ENCODE measurements at regions not wholly inside any gene's neighbourhood (a gene's known extent, or its start where the extent isn't known, plus 50 kb on each side); places are given as distances from the start of the nearest gene placed in this dataset.

DNA sequence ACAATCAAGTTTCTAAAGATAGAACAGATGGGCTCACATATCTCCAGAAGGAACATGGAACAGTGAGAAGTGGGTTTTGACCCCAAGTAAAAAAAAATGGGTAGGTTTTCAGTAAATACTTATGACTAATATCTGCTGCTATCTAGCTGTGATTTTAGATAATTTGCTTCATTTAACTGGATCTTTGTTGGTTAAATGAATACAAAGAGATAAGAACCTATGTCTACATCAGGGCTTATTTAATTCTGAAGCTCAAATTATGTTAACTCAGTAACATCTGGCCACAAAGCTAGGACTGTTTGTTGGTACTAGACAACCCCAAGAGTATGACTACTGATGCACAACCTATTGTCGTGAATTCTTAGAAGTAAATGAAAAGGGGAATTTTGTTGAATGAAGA, 144.4 kb upstream of the SESN3 start:
- no peak for DNase-seq

DNA sequence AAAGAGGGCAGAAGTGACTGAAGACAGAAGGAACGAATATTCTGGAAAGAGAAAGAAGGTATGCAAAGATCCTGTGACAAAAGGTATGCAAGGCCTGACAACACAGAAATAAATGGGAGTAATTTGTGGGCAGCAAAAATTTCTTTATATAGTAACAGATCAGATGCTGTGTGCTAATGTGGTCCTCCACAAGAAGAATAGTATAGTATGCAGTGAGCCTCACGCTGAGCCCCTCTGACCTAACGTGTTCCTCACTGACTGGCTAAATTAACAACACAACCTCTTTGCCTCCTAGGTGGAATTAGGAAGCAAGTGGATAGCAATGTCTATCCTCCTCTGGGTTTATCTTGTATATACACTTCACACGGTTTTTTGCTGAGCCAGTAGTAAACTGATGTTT, 143.1 kb upstream of the SESN3 start:
- DNase-seq, result no peak

DNA sequence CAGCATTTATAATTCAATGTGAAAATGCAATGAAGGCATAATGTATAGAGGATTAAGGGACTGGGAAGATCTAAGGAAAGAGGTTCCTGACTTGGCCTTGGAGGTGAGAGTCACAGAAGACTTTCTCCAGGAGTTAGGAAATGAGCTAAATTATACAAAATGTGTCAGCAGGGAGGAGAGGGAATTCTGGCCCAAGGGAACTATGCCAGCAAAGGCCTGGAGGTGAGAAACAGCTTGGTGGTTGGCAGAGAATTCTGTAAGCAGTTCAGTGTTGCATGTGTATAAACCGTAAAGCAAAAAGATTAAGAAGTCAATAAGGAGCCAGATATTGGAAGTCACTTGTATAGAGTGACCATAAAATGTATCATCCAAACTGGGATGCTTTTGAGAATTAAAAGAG, 142.2 kb upstream of the SESN3 start:
- no peak for DNase-seq

DNA sequence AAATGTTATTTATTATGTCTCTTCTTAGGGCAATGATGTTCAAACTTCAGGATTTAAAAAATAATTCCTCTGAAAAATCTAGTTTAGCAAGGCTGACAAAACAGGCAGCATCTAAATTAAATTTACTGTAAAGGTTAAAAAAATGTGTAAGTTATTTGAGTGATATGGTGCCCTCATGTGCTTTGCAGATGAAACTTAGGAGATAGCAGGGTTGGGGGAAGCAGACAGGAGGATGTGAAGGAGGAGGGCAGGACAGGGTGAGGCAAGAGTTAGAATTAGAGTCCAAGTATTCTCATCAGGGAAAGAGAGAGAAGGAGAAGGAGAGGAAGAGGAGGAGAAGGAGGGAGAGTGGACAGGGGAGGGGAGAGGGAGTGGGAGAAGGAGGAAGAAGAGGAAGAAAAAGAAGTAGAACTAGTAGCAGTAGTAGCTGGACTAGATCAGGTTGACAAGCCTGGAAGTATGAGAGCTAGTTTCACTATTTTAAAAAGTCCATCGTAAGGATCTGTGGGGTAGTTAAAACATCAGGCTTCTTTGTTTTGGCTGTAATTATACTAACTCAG, 141.2 kb upstream of the SESN3 start:
- DNase-seq, result no peak

DNA sequence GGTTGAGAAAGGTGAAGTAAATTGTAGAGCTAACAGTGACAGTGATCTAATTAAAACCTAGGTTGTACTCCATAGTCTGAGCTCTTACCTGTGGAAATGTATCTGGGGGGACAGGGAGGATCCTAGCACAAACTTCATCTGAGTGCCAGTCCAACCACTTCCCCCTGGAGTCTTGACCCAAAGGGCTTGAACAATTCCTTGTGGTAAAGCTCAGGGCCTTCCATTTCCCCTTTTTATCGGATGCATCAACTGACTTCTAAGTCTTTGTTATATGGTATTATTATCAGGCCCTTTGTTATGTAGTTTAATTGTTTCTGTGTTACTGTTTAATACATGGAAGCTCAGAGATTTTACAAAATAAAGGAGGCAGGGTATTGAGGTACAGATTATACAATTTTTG, 140.2 kb upstream of the SESN3 start:
- DNase-seq, result no peak

DNA sequence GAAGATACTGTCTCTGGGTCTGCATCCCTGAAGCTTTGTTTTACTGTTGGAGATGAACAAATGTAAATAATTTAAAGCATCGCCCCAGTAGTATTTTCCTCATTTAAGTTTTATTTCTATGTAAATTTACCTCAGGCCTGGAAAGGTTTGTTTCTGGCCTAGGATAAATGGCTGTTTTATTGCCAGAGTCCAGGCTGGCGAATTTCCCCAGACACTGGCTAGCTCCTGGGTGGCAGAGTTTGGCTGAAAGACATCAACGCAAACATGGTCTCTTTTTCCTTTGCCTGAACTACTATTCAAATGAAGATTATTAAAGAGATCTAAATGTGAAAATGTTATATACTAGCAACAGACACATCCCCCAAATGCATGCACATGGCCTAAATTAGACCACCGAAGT, 136.7 kb upstream of the SESN3 start:
- DNase-seq, result no peak

DNA sequence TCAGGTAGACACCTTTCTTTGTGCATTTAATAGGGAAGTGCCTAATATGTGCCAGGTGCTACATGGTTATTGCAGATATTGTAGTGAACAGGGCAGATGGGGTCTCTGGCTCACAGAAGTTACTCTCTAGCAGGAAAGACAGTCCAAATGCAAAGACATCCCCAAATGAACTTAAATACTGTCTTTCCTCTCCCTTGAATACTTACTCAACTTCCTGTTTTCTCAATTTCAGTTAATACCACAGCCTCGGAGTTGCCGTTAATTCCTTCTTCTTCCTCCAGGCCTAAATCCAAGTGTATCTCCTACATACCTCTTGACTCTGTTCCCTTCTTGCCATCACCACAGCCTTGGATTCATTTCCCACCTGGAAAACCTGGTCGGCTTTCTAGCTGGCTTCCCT, 134.3 kb upstream of the SESN3 start:
- DNase-seq, result no peak

DNA sequence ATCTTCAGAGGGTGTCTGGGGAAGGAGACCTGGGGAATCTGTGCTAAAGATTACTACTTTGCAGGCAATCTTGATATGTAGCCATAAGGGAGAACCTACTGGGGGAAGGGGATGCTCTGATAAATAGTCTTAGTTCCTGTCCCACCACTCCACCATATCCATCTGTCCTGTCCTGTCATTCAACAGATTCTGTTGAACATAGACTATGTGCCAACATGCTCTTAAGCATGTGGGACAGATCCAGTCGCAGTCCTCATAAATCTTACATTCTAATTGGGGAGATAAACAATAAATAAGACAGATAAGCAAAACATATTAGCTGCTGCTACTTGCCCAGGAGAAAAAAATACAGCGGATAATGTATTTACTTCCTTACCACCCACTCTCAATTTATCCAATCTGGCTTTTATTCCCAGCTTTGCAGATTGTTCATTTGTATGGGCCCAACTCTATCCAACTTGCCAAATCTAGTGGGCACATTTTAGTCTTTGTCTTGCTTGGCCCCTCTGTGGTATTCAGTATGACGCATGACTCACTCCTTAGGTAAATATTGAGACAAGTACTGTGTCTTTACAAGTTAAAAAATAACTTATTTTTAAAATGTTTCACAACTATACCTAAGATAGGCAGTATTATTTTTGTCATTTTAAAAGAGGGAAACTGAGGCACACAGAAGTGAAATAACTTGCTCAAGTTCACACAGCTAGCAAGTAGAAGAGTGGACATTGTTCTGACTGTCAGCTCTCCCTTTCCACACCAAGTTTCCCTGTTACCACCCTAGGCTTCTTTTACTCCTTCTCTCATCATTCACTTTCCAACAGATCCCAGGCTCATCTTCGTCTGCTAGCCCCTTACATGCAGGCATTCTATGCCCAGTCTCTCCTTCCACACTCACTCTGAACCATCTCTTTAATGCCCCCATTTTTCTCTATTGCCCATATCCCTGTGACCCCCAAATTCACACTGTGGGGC, 133.6 kb upstream of the SESN3 start:
- DNase-seq, result no peak

DNA sequence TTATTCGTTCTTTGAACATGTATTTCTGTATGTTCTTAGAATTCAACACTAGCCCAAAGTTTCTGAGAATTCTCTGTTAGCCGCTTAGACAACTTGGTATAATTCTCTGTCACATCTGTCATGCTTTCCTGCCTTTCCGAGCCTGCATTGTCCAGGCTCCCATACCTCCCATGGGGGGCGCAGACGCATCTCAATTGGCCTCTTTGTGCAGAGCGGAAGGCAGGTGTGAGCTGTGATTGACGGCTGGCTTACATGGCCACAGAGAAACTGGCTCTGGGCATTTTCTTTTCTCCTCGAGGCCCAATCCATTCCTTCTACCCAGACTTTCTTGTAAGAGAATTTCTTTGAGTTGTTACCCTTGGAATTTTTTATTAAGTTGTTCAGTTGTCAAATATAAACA, 132.7 kb upstream of the SESN3 start:
- no peak for DNase-seq

DNA sequence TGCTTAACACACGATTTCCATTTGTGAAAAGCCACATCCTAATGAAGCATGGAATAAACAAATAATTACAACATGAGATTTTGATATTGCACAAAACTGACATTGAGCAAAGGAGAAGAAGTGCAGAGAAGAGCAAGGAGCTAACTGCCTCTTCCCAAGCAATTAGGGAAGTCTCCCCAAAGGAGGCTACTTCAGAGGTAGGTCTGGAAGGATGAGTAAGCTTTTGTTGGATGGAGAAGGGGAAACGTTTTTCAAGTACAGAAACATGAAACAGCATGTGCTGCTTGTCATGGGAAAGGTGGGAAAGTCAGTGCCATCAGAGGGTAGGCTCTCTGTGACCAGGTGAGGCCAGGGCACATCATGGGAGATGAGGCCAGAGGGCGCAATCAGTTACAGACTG, 132.2 kb upstream of the SESN3 start:
- no peak for DNase-seq

DNA sequence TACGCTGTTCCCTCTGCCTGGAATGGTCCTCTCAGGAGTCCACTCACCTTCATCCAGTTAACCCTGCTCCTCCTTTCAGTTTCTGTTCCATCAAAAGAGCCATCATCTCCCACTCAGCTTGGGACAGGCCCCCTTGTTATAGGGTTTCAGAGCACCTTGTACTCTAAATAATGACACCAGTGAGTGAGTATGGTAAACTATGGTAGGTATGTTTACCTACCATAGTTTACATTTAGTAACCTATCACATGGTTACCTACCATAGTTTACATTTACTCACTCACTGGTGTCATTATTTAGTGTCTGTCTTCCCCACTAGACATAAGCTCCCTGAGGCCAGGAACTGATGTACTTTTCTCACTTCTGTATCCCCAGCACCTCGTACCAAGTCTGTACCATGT, 130.2 kb upstream of the SESN3 start:
- DNase-seq, result no peak

DNA sequence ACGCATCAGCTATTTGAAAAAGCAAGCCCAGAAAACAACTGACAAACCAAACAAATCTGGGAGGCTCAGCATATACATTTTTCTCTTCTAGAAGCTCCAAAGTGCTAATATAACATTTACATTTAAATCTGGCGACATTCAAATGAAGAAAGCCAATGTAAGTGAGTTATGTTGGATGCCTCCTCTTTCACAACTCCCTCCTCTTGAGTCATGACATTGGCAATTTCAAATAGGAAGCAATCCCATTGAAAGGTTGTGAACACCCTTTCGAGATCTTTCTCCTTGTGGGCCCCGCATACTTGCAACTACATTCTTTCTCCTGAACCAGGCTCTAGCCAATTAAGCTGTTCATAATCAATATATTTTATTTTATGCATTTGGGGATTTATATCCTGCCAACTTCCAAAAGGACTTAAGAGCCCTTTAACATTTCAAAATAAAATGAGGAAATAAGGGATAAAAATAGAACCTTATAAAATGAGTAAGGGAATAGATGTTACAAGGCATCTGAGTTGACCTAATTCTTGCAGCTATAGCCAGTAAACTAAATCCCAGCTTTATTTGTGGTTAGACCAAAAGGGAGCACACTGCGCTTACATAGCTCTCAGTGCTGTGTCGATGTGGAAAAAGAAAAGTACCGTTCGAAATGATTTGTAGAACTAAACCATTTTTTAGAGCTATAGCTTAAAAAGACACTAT, 129.5 kb upstream of the SESN3 start:
- DNase-seq, result no peak

DNA sequence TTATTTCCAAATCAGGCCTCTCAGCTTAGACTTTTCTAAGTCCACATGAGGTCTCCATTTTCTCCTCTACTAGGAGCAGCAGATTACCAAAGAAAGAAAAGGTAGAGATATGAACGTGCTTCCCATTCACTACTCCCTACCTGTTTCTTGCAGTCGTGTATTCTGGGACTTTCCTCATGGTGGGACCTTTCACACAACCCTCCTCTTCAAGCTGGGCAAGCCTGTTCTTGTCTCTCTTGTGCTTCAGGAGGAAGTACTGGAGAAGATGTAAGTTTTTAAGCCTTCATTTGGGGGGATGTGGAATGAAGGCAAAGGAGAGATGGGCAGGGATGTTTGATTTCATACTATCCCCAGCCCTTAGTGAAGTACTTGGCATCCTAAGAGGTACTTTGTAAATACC, 128.8 kb upstream of the SESN3 start:
- no peak for DNase-seq

DNA sequence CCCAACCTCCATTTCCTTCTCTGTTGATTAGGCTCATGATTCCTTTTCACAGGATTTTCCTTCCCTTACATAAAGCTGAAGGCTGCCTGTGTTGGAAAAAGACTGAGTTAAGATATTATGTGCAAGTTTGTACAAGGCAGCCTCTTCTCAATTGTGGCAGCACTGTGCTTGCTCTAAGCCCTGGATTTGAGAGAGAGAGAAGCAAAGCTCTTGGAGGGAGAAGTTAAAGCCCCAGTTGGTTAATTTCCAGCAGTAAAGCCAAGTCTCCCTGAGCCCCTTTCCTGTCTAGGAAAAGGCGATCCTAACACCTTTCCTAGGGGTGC, 128.3 kb upstream of the SESN3 start:
- DNase-seq, result no peak

DNA sequence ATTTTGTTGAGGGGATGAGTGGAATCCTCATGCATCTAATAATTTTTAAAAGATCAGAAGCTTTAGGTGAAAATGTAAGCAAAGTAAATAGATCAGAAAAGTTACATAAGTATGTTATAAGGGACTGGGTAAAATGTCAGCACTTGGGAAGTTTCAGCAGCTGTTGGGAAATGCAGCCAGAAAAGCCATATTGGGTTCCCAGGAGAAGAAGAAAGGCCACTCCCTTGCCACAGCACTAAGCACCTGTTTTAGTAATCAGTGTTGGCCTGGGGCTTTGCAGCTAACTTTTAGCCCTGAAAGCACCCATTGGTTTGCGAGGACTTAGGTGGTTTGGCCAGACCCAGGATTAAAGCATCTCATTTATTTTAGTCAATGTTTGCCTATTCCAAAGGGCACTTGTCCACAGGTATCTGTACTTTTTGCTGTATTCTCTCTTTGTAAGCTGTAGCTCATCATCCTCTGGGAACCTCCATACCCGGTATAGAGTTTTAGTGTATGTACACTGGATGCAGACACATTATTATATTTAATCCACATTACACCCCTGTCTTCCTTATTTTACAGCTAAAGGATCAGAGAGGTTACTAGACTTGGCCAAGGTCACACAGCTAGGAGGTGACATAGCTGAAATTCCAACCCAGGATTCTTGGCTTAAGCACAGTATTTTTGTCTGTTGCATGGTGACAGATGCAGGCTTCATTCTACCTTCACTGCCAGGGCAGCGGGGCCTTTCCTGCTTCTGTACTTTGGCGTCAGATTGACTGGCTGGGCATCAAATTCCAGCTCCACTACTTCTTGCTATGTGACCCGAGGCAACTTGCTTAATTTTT, 127.7 kb upstream of the SESN3 start:
- no peak for DNase-seq

DNA sequence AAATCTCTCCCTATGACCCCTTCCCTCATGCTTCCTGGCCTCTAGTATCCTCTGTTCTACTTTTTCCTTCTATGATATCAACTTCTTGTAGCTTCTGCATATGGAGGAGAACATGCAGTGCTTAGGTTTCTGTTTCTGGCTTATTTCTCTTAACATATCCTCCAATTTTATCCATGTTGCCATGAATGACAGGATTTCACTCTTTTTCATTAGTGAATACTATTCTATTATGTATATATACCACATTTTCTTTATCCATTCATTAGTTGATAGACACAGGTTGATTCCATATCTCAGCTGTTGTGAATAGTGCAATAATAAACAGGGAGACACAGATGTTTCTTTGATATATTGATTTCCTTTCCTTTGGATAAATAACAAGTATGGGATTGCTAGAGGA, 123.3 kb upstream of the SESN3 start:
- DNase-seq, result no peak

DNA sequence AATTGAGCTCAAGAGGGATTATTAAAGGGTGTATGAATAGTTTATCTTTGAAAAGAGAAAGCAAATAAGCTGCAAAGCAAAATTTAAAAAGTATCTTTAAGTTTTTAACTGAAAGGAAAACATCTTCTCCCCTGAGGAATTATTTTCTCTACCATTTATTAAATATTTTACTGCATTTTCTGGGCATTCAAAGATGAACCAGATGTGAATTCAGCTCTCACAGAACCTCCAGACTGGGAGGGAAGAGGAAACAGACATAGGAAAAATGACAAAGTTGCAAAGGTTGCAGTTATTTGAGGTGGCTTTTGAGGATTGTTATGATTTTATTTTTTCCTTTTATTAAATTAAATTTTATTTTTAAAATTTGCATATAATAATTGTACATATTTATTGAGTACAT, 122.7 kb upstream of the SESN3 start:
- DNase-seq, result no peak

DNA sequence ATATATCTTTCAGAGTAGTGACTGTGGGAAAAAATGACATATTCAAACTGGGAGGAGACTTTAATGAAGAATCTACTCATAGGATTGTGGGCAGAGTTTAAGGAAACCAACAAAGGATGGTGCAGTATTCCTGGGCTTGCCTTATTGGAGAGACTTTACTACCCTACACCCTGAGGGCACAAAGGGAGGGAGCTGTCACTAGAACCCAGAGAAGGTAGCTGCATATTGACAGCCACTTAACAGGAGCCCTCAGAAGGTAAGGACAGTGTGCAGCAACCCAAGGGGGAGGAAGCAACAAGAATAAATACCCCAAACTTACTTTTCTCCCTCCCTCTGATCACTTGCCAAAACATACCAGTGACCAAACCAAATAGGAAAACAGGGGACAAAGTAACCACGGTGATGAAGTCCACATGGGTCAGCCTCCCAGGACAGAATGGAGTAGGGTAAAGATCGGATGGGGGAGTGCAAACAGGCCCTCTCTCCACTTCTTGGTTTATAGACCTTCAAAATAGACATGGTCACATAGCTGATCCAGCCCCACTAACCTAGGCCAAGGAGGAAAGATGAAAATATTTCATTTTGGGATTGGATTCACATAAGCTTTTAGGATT, 121.8 kb upstream of the SESN3 start:
- no peak for DNase-seq

DNA sequence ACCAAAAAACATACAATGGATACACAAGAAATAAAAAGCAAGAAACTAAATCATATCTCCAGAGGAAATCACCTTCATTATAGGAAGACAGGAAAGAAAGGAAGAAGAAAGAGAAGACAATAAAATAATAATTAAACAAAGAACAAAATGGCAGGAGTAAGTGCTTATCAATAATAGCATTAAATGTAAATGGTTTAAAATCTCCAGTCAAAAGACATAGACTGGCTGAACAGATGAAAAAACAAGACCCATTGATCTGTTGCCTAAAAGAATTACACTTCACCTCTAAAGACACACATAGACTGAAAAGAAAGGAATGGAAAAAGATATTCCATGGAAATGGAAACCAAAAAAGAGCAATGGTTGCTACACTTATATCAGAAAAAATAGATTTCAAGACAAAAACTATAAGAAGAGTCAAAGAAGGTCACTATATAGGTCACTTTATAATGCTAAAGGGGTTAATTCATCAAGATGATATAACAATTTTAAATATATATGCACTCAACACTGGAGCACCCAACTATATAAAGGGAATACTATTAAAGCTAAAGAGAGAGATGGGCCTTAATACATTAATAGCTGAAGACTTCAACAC, 118.4 kb upstream of the SESN3 start:
- DNase-seq, result no peak

DNA sequence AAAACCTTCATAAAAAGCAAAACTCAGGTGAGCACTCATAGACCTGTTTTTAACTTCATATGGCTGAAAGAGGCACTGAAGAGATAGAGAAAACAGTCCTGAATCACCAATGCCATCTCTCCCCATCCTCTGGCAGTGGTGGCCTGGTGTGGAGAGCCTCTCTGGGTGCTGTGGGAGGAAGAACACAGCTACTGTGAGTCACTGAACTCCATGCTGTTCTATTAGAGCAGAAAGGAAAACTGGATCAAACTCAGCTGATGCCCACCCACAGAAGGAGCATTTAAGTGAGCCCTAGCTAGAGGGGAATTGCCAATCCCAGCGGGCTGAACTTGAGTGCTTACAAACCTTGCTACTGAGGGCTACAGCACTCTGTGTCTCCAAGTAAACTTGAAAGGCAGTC, 115.3 kb upstream of the SESN3 start:
- DNase-seq, result no peak

DNA sequence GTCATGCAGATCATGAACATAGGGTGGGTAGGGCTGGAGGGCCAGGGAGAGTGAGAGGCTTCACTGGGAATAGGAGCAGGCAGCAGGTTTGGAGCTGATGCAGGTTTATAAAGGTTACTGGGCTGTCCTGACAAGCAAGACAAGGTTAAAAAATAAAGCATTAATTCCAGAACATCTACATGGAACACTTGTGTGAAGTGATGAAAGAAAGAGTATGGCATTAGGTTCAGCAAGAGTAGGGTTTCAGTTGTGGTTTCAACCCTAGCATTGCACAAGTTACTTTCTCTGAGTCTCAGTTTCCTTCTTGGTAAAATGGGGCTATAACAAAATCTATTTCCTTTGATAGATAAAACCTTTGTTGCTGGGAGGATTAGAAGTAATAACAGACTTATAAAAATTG, 114.6 kb upstream of the SESN3 start:
- DNase-seq, result no peak

DNA sequence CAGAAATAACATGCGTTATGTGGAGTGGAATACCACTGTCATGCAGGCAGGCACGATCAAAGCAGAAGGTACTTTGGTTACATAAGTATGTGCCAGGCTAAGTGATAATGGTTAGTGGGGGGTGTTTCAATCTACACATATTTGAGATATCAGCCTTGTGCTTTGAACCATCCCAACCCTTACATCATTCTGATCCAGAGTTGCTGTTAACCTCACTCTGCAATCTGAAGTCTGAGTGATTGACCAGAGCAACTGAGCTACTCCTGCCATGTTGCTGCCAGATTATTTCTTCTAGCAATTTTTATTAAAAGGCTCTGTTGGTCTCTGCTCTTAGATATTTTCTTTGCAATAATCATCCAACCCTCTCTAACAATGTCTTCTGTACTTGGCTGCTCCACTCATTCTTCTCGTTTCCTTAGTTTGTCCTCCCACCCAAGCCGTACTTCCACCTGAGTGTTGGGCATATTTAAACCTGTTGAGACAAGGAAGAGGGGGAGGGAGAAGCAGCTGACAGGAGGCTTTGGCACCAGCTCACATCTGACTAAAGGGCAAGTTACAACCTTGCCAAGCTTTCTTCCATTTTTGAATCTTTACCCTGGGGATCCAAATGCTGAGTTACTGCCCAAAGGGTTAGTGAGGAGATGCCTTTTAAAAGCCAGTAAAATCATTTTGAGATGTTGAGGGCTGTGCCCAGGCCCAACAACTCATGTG, 114.1 kb upstream of the SESN3 start:
- no peak for DNase-seq
